IPS DF 19.7 (cell line): ENCODE measurements at regions not wholly inside any gene's neighbourhood (a gene's known extent, or its start where the extent isn't known, plus 50 kb on each side); places are given as distances from the start of the nearest gene placed in this dataset.

Experiments used
- DNase-seq: peaks from one replicate; pipeline ENCODE4 v3.0.0-alpha.2; 2013; ENCODE audit warnings: low read depth, low spot score

DNA sequence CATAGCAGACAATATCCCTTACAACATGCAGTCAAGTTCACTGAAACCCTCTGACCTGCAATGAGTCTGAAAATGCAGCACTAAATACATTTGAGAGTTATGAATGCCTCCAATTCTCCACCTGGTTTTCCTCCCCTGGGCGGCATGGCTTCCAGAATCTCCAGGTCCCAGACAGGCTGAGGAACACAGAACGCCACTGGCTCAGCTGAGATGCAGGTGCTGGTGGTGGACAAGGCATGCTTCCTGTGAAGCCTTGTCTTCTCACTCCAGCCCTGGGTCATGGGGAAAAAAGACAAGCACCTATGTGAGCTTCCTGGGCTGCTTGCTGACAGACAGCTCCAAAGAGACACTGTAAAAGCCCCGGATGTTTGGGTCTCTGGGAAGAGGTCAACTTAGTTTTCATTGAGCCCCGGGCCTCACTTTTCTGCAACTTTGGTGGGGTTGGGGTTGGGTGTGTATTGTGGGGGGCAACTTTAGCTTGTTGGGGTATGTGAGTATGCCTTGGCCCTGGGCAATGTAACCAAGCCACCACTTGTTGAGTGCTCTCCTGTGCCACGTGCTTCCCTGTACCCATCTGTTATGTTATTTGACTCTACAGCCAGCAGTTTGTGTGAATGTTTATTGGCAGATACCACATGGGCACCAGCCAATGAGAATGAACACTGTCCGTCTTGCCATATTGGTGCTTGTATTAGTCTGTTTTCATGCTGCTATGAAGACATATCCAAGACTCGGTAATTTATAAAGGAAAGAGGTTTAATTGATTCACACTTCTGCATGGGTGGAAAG is 127.8 kb downstream of the EMX2 start:
- no peak for DNase-seq

DNA sequence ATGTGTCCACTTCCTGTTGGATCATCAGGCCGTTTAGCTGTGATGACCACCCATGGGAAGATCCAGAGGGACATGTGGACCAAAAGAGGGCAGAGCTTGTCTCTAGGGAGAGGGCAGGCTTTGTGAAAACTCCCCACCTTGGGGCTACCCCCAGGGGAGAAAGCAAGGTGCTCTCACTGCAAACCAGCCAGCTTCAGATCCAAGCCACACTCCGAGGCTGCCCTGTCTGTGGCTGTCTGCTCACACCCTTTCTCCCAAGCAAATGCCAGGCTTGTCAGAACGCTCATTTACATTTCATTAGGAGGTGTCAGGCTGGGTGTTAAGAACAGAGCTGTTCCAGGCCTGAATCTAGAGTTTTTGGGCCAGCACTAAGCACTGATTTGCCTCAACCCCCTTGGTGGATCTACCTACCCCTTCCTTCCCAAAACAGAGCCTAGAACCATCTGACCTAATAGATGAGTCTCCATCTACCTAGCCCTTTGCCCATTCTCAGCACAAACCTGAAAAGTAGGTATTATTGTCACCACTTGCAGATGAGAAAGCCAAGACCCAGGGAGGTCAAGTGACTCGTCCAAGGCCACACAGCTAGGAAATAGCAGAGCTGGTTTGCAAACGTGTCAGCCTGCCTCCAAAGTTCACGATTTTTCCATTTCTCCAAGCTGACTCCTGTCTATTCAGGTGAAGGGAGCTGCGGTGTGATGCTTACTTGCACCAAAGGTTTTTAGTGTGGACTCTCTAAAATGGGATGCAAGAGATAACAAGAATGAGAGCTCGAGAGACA is 130.9 kb downstream of the EMX2 start:
- DNase-seq: no peak

DNA sequence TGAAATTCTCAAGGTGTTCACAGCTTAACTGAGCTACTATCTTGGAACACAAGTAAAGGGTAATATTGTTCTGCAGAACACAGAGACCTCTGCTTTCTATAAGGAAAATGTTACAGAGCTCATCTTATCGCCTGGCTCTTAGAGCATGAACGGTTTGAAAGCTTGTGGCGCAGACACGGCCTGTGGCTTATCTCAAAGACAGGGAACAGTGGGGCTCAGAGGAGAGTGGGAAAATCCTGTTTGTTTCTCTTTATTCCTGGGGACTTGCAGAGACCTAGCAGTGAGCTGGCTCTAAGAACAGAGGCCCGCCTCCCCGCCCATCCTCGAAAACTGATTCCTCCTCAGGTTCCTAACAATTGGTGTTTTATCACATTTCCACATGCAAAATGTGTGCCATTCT is 131.7 kb downstream of the EMX2 start:
- DNase-seq: no peak

DNA sequence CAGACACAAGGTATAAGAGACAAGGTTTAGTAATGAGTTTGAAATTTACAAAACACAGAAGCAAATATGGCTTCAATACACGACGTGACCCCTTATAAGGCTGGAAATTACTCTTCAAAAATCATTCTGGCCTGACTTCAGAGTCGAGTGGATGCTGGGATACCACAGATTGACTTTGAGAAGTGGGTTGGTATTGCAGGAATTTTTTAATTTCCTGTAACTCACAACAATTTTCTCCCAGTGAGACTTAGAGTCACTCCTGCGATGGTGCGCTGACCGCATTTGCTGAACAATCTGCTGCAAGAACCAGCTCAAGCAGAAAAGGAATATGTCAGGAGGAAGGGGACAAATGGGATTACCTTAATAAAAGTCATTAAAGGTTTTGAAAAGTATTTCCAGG is 132.1 kb downstream of the EMX2 start:
- no peak for DNase-seq

DNA sequence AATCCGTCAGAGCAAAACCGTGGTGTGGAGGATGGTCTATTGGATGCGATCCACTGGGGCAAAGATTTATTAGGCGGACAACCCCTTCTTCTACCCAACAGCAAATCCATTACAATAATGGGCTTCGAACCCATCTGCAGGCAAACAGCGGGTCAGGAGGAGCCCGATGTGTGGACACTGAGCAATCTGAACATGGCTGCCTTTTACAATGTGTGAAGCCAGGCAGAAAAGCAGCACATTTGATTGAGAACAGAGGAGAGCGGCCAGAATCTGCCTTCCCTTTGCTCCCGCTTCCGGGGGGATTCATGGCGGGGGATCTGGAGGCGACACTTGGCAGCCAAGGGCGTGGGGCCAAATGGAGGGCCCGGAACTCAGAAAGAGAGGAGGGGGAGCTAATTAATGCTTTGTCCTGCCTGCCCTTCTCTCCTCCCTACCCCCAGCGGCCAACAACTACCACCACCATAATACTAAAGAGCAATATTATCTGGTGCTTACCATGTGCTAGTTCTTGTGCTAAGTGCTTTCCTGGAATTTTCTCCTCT is 133.0 kb downstream of the EMX2 start:
- DNase-seq: no peak

DNA sequence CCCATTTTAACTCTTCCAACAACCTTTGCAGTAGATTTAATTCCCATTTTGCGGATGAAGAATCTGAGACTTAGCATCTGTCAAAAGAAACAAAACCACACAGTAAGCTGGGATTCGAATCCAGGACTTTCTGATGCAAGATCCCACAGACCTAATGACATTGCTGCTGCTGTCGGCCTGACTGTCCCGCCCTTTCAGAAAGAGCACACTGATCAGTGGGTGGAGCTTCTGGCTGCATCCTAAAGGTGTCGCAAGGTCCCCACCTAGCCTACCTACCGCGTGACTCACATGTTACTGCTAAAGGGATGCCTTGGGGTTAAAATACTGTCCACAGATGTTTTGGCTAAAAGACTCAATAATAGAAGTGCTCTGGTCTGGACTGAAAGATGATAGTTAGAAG is 134.7 kb downstream of the EMX2 start:
- no peak for DNase-seq

DNA sequence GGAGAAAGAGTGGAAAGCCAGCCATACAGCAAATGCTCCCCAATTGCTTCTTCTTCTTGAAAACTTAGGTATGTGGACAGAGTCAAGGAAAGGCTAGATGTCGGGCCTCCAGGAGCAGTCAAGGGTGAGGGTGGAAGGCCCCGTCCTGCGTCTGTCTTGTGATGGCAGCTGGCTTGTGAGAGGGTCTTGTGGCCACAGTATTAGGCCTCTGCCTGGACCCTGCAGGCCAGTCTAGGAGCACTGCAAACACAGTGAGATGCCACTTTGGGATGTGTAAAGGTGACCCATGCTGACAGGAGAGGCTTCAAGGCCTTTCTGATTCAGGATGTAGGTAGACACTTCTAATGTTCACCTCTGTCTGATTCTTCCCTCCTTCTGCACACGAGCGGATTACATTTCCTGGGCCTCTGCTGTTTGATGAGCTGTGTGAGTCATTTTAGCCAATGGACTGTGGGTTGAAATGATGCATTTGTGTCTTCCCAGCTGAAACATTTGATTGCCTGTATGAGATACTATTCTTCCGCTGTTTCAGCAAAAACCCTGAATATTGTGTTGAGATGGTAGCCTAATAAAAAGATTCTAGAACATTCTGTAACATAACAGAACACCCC is 135.4 kb downstream of the EMX2 start:
- no peak for DNase-seq

DNA sequence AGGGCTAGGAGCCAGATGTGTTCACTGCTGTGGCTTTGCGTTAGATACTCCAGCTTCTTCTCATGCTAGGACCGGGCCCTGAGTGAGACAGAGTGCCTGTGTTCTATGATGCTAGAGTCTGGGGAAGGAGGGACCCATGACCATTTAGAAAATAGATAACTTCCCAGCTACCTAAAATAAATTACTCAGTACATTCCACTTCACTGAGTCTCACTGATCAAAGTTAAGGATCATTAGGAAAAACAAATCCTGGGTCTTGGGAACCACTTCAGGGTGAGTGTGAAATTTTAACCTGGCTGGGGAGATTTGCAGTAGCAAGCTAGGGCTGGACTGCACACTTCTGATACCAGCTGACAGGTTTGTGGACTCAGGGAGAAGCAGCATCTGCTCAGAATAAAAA is 138.1 kb downstream of the EMX2 start:
- no peak for DNase-seq

DNA sequence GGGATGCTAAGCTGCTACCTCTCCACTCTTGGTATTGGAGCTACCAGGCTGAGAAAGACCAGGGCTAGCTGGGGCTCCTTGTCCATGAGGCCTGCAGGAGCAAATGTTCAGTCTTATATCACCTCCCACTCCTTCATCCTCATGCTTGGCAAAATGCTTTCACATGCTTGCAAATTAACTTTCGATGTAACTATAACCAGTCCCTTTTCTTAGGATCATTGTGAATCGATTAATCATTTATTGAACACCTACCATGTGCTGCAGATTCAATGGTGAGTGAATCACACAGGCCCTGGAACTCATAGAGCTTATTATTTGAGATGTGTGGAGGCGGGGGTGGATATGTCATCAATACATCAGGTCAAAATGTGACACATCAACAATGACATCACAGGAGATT is 138.6 kb downstream of the EMX2 start:
- DNase-seq: no peak

DNA sequence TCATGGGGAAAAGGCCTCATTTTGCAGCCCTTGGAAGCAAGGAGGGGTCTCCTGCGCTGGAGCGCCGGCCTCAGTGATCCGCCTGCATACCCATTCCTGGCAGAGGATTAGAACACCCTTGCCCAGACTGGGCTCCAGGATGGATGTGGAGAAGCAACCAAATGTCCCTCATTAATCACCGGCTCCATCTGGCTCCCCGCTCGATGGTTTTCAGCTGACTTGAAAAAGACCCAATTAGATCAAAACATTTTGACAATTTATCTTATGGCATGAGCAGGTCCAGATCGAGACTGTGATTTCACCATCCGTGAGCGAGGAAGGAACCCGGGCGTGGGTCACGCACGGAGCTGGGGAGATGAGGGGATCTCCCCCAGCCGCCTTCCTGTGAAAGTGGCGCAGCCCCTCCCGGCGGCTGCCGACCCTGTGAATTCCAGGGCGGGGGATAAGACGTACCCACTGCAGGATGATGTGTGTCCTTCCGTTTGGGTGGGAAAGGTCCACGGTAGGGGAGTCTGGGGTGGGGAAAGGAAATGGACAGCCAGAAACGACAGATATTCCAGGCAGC is 141.6 kb downstream of the EMX2 start:
- no peak for DNase-seq

DNA sequence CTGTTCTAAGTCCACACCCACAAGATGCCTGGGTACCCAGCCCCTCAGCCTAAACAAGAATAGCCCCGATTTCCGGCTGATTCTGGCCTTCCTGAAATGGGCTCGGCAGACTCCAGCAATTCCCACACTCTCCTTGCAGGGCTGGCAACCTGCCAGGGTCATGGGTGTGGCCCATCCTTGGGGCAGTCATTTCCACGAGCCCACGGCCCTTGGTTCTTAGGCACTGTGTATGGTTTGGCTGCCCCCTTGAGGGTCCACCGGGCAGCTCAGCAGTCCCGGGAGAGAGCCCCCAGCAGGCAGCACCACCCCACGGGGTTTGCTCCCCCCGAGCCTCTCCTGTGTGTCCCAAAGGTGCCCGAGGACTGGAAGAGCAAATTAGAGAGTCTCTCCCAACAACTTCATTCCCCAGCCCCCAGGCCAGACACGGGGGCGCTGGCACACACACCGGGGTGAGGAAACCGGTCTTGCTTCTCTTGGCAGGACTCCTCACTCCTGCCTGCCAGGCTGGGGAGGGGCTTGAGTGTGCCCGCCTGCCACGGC is 142.2 kb downstream of the EMX2 start:
- DNase-seq: no peak

DNA sequence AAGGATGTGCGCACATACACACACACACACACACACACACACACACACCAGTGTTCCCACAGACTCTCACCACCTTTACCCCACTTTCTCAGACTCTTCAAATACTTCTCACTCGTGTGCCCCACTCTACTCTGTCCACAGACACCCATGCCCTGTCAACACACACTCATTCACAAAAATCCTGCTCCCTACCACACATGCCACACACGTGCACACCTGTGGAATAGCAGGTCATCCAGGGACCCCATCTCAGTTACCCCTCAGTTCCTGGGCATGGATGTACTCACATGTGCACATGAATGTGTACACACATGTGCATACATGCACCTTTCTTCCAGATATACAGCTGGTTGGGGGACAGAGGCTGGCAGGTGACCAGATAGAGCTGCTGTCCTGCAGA is 142.9 kb downstream of the EMX2 start:
- no peak for DNase-seq

DNA sequence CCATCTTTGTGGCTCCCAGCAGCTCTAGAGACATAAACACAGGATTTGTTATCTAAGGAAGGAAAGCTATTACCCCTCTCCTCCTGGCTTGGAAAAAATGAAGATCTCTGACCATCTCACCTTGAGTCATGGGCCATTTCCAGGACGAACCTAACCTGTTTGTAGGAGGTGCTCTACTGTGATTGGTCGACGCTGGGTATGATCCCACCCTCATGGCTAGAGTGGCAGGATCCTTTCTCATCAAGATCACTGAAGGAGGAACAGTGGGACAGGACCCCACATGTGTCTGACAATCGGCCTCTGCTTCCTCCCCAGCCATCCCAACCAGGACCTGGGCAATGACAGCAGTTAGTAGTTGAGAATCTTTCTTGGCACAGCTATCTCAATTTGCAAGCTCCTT is 144.1 kb downstream of the EMX2 start:
- no peak for DNase-seq

DNA sequence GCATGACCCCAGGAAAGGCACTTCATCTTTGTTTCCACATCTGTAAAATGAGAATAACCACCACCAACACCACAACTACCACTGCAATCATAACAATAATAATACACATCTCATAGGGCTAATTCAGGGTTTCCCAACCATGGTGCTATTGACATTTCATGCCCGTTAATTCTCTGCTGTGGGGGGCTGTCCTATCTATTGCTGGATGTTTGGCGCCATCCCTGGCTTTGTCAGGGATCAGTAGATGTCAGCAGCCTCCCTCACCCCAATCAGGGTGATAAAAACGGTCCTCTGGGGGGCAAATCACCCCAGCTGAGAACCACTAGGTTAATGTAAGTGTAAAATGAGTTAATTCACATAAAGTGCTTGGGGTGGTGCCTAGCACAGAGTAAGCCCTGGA is 145.8 kb downstream of the EMX2 start:
- no peak for DNase-seq

DNA sequence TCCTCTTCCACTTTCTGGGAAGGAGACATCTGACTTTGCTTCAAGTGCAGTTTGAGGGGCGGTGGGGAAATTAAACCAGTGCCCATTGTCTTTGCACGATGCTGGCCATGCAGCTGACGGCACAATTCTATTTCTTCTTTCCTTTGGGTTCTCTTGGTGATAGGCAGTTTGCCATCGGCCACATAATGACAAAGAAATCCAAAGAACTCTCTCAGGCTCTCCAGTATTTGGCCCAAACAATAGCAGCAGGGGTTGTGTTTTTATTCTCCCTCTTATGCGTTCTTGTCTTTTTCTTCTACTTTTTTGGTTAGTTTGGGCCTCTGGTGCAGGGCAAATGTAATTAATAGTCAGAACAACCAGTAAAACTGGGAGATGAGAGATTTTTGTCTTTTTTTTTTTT is 147.0 kb downstream of the EMX2 start:
- DNase-seq: no peak

DNA sequence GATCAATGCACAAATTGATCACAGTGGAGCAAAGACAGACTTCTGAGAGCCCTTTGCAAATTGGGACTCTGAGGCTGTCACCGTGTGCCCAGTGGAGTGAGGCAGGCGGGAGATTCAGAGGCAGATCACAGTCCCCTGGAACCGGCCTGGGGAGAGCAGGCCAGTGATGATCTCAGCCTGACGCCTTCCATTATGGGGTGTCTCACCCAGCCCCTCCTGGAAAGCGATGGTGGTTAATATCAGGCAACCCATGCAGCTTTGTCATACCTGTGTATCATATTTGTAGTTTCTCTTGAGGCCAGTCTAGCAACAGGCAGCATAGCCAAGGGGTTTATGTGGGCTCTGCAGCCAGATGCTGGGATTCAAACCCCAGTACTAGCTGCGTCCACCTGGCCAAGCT is 147.8 kb downstream of the EMX2 start:
- no peak for DNase-seq

DNA sequence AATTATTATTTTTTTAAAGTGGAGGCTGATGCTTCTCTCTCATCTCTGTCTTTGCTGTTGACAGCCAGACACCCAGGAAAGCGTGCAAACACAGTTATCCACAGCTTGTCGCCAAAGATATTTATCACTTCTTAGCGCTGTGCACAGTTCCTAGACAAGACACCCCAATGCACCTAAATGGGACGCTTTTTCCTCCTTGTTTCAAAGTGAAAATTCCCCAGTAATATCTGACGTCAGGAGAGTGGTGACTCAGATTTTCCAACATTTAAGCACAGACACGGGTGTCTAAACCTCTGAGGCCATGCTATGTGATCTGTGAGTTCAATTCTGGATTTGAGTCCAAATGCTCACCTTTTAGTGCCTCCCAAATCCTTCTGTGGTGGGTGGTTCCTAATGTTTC is 151.6 kb downstream of the EMX2 start:
- no peak for DNase-seq

DNA sequence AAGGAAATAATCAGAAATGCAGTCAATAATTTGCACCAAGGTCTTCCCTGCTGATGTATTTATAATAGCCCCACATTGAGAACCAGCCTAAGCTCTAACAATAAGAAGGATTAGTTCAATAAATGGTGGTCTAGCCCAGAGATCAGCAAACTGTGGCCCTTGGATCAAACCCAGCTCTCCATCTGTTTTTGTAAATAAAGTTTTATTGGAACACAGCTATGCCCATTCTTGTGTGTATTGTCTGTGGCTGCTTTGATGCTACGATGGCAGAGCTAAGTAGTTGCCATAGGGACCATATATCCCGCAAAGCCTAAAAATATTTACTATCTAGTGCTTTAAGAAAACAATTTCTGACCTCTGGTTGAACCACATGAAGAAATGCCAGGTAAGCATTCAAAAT is 154.9 kb downstream of the EMX2 start:
- no peak for DNase-seq

DNA sequence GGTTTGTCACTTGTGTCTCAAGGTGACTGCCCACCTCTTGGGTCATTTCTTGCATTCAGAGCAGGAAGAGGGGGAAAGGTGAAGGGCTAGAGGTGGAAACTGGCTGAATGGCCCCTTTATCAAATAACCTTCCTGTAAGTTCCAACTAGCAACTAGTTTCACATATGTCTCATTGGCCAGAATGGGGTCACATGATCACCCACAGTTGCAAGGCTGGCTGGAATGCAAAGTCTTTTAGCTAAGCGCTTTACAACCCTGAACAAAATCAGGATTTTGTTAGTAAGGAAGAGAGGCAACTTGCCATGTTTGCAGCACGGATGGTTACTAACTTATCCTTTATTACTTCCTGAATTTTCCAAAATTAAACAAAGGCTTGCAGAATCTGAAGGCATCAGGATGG is 156.3 kb downstream of the EMX2 start:
- DNase-seq: no peak

DNA sequence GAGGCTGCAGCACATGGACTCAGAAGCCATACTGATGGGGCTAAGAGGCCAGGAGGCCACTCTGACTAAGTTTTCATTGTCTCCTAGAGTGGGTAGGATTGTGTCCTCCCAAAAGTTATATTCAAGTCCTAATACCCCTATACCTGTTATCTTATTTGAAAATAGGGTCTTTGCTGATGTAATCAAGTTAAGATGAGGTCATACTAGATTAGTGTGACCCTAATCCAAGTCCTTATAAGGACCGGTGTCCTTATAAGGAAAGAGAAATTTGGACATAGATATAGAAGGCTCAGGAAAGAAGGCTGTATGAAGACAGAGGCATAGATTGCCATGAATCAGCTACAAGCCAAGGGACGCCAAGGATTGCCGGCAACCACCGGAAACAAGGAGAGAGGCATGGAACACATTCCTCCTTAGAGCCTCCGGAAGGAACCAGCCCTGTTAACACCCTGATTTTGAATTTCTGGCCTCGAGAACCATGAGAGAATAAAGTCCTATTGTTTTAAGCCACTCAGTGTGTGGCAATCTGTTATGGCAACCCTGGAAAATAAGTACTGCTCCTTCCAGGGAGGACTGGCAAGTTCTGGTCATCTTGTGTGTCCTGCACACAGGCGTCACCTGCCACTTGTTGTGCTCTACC is 157.0 kb downstream of the EMX2 start:
- no peak for DNase-seq

DNA sequence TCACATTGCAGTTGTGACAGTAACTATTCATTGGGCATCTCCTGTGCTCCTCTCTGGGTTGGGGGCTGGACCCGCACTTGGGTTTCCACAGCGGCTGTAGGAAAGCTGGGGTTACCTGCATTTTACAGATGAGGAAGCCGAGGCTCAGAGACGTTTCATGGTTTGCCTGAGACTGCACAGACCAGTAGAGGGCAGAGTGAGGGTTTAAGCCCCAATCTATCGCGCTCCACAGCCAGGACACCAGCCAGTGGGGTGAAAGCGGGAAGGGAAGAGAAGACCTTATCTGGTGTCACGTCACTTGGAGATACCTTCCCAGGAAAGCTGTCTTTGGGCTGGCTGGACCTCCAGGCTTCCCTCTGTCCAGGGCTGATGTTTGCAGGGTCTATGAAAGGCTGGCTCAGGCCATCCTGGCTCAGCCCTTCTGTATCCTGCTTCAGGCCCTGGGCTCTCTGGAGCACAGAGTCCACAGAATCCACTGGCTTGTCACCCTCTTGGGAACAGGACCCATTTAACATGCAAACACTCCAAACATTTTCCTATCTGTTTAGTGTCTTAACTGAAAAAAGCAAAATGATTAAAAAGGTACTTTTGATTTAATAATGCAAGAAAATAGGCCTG is 167.7 kb downstream of the EMX2 start:
- no peak for DNase-seq
